NCI-H187 (cell line): ENCODE measurements at regions not wholly inside any gene's neighbourhood (a gene's known extent, or its start where the extent isn't known, plus 50 kb on each side); places are given as distances from the start of the nearest gene placed in this dataset.
"Not testable (repeated sequence)": the region's sequence is repeated elsewhere in the genome, so short reads cannot be mapped to it uniquely, and the experiment has no call there.

Experiments
- DNase-seq, 2 experiments: peaks; one replicate each; lab custom pipeline; 2025; lab: John Stamatoyannopoulos, UW

GRCh38 chr5:118377420-118377819 is 610.9 kb downstream of the DTWD2 start:
- no peak for DNase-seq

- no peak for DNase-seq
Observed at GRCh38 chr5:118371973-118372831, 616.1 kb downstream of the DTWD2 start.

GRCh38 chr5:118366429-118366828 is 621.9 kb downstream of the DTWD2 start:
- DNase-seq, result no peak

GRCh38 chr5:118365718-118366117 is 622.6 kb downstream of the DTWD2 start:
- DNase-seq, result no peak

- DNase-seq, result no peak
Observed at GRCh38 chr5:118354797-118355196, 633.5 kb downstream of the DTWD2 start.

- no peak for DNase-seq
Observed at GRCh38 chr5:118353970-118354369, 634.4 kb downstream of the DTWD2 start.

- no peak for DNase-seq
Observed at GRCh38 chr5:118336468-118336867, 651.9 kb downstream of the DTWD2 start.

- DNase-seq, result no peak
Observed at GRCh38 chr5:118327389-118327788, 661.0 kb downstream of the DTWD2 start.

GRCh38 chr5:118326481-118327045 is 661.8 kb downstream of the DTWD2 start:
- no peak for DNase-seq

GRCh38 chr5:118325931-118326330 is 662.4 kb downstream of the DTWD2 start:
- DNase-seq, result no peak

GRCh38 chr5:118323723-118324122 is 664.6 kb downstream of the DTWD2 start:
- not testable (repeated sequence) for DNase-seq

- DNase-seq, result no peak
Observed at GRCh38 chr5:118321081-118321480, 667.3 kb downstream of the DTWD2 start.

GRCh38 chr5:118320121-118320520 is 668.2 kb downstream of the DTWD2 start:
- DNase-seq, result no peak

- no peak for DNase-seq
Observed at GRCh38 chr5:118314931-118315330, 673.4 kb downstream of the DTWD2 start.

GRCh38 chr5:118311103-118311819 is 677.1 kb downstream of the DTWD2 start:
- no peak for DNase-seq

GRCh38 chr5:118310401-118310800 is 677.9 kb downstream of the DTWD2 start:
- no peak for DNase-seq

- DNase-seq, result no peak
Observed at GRCh38 chr5:118303296-118303695, 685.1 kb downstream of the DTWD2 start.

GRCh38 chr5:118302786-118303185 is 685.6 kb downstream of the DTWD2 start:
- no peak for DNase-seq

GRCh38 chr5:118301696-118302095 is 686.7 kb downstream of the DTWD2 start:
- no peak for DNase-seq

GRCh38 chr5:118295045-118295444 is 693.3 kb downstream of the DTWD2 start:
- no peak for DNase-seq

- DNase-seq, result no peak
Observed at GRCh38 chr5:118293378-118293777, 695.0 kb downstream of the DTWD2 start.

GRCh38 chr5:118290204-118290603 is 698.1 kb downstream of the DTWD2 start:
- DNase-seq, result no peak

GRCh38 chr5:118284230-118284629 is 704.1 kb downstream of the DTWD2 start:
- DNase-seq, result not testable (repeated sequence)
